ENCODE measurements at regions not wholly inside any gene's neighbourhood (a gene's known extent, or its start where the extent isn't known, plus 50 kb on each side); places are given as distances from the start of the nearest gene placed in this dataset.

GRCh38 chr3:165505657-165506056, 309.5 kb upstream of the SLITRK3 start:
- TF ChIP-seq CTCF (IDR thresholded peaks at IDR 0.05) (no peak), POLR2A (IDR thresholded peaks at IDR 0.05) (no peak)
